D721Med (cell line): ENCODE measurements at regions not wholly inside any gene's neighbourhood (a gene's known extent, or its start where the extent isn't known, plus 50 kb on each side); places are given as distances from the start of the nearest gene placed in this dataset.

Experiments used
- DNase-seq: peaks from one replicate; pipeline ENCODE4 v3.0.0; 2011; ENCODE audit warnings: low spot score; ENCODE audit not compliant: insufficient read length
- FAIRE-seq: peaks from 2 replicates; lab custom pipeline; 2011; peaks lifted over from hg19 to GRCh38; lab: Jason Lieb, UNC
- TF ChIP-seq, protein P1 (sequence below): IDR thresholded peaks from 2 replicates; pipeline ENCODE4 v1.5.1; 2012; ENCODE audit warnings: mild to moderate bottlenecking, control low read depth; ENCODE audit not compliant: insufficient read depth; ENCODE audit errors: missing control alignments

DNA sequence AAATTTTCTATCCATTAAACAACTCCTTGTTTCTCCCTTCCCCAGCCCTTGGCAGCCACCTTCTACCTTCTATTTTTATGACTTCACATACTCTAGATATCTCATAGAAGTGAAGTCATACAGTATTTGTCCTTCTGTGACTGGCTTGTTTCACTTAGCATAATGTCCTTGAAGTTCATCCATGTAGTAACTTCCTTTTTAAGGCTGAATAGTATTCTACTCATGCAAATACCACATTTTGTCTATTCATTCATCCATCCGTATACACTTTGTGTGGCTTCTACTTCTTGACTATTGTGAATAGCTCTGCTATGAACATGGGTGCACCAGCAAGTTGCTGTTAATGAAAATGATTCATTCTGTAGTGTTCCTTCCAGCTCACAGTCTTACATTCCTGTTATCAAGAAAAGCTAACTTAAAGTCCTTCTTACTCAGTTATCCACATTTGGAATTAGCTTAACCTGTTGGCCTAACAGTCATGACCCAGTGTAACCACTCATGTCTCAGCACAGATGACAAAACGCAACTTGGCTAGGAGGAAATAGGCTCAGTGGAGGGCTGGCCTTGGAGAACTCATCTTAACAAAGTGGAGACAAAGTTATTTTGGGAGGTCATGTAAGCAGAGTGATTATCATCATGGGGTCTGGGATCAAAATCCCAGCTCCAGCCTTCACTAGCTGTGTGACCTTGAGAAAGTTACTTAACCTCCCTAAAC, 129.7 kb upstream of the MAP3K1 start:
- no peak for FAIRE-seq
- TF ChIP-seq, protein P1, sequence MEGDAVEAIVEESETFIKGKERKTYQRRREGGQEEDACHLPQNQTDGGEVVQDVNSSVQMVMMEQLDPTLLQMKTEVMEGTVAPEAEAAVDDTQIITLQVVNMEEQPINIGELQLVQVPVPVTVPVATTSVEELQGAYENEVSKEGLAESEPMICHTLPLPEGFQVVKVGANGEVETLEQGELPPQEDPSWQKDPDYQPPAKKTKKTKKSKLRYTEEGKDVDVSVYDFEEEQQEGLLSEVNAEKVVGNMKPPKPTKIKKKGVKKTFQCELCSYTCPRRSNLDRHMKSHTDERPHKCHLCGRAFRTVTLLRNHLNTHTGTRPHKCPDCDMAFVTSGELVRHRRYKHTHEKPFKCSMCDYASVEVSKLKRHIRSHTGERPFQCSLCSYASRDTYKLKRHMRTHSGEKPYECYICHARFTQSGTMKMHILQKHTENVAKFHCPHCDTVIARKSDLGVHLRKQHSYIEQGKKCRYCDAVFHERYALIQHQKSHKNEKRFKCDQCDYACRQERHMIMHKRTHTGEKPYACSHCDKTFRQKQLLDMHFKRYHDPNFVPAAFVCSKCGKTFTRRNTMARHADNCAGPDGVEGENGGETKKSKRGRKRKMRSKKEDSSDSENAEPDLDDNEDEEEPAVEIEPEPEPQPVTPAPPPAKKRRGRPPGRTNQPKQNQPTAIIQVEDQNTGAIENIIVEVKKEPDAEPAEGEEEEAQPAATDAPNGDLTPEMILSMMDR, result no peak
- no peak for DNase-seq

DNA sequence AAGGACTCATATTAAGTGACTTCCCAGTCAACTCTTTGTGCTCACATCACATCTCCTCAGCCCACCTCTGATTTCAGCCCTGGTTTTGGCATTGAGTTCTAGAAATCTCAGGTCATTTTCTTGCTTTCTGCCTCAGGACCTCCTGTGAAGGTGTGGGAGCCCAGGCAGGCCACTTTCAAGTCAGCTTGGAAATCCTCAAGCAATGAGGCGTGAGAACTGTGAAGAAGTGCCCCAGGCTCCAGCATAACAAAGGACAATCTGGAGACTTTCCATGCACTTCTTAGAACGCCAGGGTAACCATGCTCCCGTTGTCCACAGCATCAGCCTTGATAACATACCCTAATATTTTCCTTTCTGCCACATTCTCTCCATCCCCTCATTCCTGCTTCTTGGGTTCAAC, 131.2 kb upstream of the MAP3K1 start:
- DNase-seq (no peak), FAIRE-seq (no peak)
- TF ChIP-seq, protein P1, result no peak

DNA sequence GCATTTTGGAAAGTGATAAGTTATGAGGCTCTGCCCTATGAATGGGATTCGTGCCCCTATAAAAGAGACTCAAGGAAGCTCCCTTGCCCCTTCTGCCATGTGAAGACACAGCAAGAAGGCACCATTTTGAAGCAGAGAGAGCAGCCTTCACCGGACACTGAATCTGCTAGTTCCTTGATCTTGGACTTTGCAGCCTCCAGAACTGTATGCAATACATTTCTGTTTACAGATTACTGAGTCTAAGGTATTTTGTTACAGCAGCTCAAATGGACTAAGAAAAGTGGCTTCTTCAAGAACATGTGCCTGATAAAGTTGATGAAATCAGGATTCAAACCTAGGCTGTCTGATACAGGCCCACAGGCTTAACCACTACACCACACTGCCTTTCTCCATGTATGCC, 131.6 kb upstream of the MAP3K1 start:
- TF ChIP-seq, protein P1, result no peak
- DNase-seq (no peak), FAIRE-seq (no peak)

DNA sequence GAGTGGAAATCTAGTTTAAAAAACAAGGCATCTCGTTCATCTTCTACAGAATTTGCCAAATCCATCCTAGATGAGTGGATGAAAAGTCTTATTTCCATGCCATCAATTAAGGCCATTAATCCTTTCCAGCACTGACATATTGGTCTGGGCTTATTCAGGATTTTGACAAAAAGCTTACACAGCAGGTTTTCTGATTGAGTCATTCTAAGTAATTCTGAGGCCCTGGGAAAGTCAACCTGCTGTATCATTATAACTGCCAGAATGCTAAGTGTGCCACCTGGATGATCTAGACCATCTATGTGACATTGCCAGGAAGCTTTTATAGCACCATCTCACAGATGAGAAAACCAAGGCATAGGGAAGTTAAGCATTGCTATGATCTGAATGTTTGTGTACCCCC, 132.1 kb upstream of the MAP3K1 start:
- DNase-seq (no peak), FAIRE-seq (peak; percentile 75)
- TF ChIP-seq, protein P1, result no peak

DNA sequence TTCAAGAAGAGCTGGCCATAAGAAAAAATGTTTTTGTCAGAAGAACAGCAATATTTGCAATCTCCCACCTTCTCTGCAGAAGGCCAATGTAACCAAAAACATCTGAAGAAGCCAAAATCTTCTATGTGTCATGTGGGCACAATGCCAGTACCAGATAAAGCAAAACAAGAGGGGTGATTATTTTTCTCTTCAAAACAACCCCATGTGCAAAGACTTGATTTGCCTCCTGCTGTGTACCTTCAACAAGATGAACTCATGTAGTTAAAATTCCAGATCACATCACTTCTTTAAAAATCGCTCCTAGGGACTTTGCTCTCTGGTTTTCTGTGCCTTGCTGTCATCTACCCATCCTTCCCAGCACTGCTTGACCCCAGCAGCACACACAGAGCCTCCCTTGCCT, 134.0 kb upstream of the MAP3K1 start:
- TF ChIP-seq, protein P1, result no peak
- FAIRE-seq (no peak), DNase-seq (no peak)

DNA sequence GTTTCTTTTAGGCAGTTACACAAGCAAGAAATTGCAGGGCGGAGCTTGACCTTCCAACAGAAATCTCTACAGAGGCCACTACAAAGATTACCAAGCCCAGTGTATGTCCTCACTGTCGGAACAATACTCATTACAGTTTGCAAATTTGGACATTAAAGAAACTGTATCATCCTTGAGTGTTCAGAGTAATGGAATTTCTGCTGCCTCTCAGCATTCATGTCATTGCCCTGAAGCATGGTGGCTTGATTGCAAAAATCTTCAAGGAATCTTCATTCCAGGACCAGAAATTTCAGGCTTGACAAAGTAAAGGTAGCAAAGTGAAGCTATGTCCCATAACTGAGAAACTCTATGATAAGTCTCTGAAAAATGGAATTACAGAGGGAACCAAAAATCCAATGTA, 134.6 kb upstream of the MAP3K1 start:
- DNase-seq (no peak), FAIRE-seq (no peak)
- TF ChIP-seq, protein P1, result no peak

DNA sequence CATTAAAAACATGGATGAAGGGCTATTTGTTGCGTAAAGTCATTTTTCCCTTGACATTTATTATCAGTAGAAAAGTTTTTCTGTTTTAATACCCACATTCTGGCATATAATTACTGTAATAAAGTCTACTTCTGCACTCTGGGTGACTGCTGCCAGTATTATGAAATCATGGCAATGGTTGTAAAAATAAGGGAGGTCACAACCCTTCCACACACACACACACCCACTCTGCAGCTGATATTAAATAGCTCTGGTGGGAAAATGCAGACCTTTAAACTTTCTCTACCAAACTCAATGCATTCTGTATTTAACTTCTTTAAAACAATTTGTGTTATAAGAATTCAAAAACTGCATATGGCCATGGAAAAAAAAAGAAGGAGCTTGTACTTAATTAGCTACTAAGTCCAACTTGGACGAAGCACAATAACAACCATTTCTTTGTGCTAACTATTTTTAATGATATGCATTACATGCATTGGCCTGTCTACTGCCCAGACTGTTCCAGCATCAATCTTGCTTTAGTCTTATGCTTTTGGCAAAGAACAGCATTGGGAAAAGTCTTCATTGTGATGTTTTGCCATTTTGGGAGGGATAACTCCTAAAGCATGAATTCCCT, 137.6 kb upstream of the MAP3K1 start:
- TF ChIP-seq, protein P1, result no peak
- no peak for DNase-seq
- FAIRE-seq, result no peak
